GM10248 (cell line): ENCODE measurements at regions not wholly inside any gene's neighbourhood (a gene's known extent, or its start where the extent isn't known, plus 50 kb on each side); places are given as distances from the start of the nearest gene placed in this dataset.
A peak's percentile ranks its signal among the peaks of the same experiment; 100 is the strongest.

Experiments
- CTCF ChIA-PET: fragments of 300-600 bp; sonication (Branson Sonifier 250); formaldehyde crosslinking; extraction: SDS; loops from one replicate; lab custom pipeline; 2021; ENCODE audit warnings: antibody characterized with exemption; lab: Yijun Ruan, JAX
- POLR2A ChIA-PET: fragments of 350-650 bp; sonication (Branson Sonifier 250); formaldehyde crosslinking; extraction: SDS; loops from one replicate; lab custom pipeline; 2020; ENCODE audit warnings: antibody characterized with exemption; lab: Yijun Ruan, JAX
- DNase-seq: peaks from one replicate; pipeline ENCODE4 v3.0.0; 2012; ENCODE audit errors: extremely low spot score
- CTCF ChIP-seq: IDR thresholded peaks from 2 replicates; pipeline ENCODE4 v1.5.1; 2012; ENCODE audit warnings: mild to moderate bottlenecking, low read depth; ENCODE audit errors: extremely low read depth, missing control alignments, control extremely low read depth

- TF ChIP-seq CTCF = no peak
- DNase-seq = no peak
- ChIA-PET POLR2A (no interaction called here), CTCF (interaction anchor here (6.3 kb wide), 1 partner anchor 19 kb away, joined by 35 read pairs; no protein-coding TSS in a partner anchor)
Measured at GRCh38 chr12:91792597-91792996, 353.0 kb downstream of the BTG1 start.

GRCh38 chr12:91786499-91787272, 359.0 kb downstream of the BTG1 start:
- POLR2A ChIA-PET = no interaction called here
- no peak for DNase-seq
- TF ChIP-seq CTCF = no peak
- CTCF ChIA-PET = no interaction called here

GRCh38 chr12:91785655-91786498, 359.8 kb downstream of the BTG1 start:
- no peak for DNase-seq
- ChIA-PET POLR2A (no interaction called here), CTCF (interaction anchor here (0.7 to 1.4 kb wide), 3 partner anchors 14 to 403 kb away, joined by 3 to 7 read pairs (median 3); no protein-coding TSS in a partner anchor)
- no peak for TF ChIP-seq CTCF

GRCh38 chr12:91781114-91781513, 364.5 kb downstream of the BTG1 start:
- CTCF ChIA-PET = interaction anchor here (1.2 to 2.2 kb wide), 2 partner anchors 23 to 31 kb away, joined by 3 to 11 read pairs; no protein-coding TSS in a partner anchor
- no peak for DNase-seq
- POLR2A ChIA-PET = no interaction called here
- no peak for TF ChIP-seq CTCF

- CTCF ChIA-PET = interaction anchor here (0.8 to 2.2 kb wide), 6 partner anchors 11 to 396 kb away, joined by 3 to 11 read pairs (median 3); no protein-coding TSS in a partner anchor
- POLR2A ChIA-PET = no interaction called here
- DNase-seq = peak; percentile 53
Measured at GRCh38 chr12:91778938-91779400, 366.7 kb downstream of the BTG1 start.

More at GRCh38 chr12:91778938-91779400, 366.7 kb downstream of the BTG1 start:
- TF ChIP-seq CTCF = no peak
